Thyroid gland (tissue), 4 donors: ENCODE measurements at regions not wholly inside any gene's neighbourhood (a gene's known extent, or its start where the extent isn't known, plus 50 kb on each side); places are given as distances from the start of the nearest gene placed in this dataset.

Experiments
- CTCF ChIP-seq, 6 experiments: fragments of 200-600 bp in 3 of 6; fragments of 450-650 bp in 3 of 6; sonication (generic) in 3 of 6; IDR thresholded peaks; one replicate each; pipeline ENCODE4 v1.5.1; 2016 to 2019; ENCODE audit warnings: antibody characterized with exemption in 6 of 6, mild to moderate bottlenecking in 2 of 6, inconsistent platforms in 1 of 6, moderate library complexity in 1 of 6
- POLR2A ChIP-seq, 2 donors: fragments of 450-650 bp; IDR thresholded peaks; one replicate each; pipeline ENCODE4 v1.6.1; 2017; ENCODE audit warnings: antibody characterized with exemption in 2 of 2, mild to moderate bottlenecking in 2 of 2, moderate library complexity in 1 of 2

GRCh38 chr7:1296356-1296981 lies 63.8 kb downstream of the UNCX start:
- TF ChIP-seq CTCF (IDR thresholded peaks at IDR 0.05) (no peak), POLR2A (IDR thresholded peaks at IDR 0.05) (no peak)
